ENCODE measurements at regions not wholly inside any gene's neighbourhood (a gene's known extent, or its start where the extent isn't known, plus 50 kb on each side); places are given as distances from the start of the nearest gene placed in this dataset.
"Not testable (repeated sequence)": the region's sequence is repeated elsewhere in the genome, so short reads cannot be mapped to it uniquely, and the experiment has no call there.

GRCh38 chr10:3969876-3970666, 185.1 kb upstream of the KLF6 start:
- no peak for DNase-seq

- DNase-seq: no peak
These were observed 183.7 kb upstream of the KLF6 start for GRCh38 chr10:3968727-3969126.

- no peak for DNase-seq
These were observed 179.5 kb upstream of the KLF6 start for GRCh38 chr10:3964516-3964915.

- no peak for DNase-seq
These were observed 178.2 kb upstream of the KLF6 start for GRCh38 chr10:3963191-3963673.

GRCh38 chr10:3961082-3961481, 176.1 kb upstream of the KLF6 start:
- DNase-seq: no peak

GRCh38 chr10:3960496-3960895, 175.5 kb upstream of the KLF6 start:
- DNase-seq: no peak

GRCh38 chr10:3959370-3960325, 174.6 kb upstream of the KLF6 start:
- DNase-seq: no peak

GRCh38 chr10:3958472-3958996, 173.5 kb upstream of the KLF6 start:
- DNase-seq: no peak

- peak; percentile 73 for DNase-seq
These were observed 171.1 kb upstream of the KLF6 start for GRCh38 chr10:3955955-3956617.

GRCh38 chr10:3955493-3955892, 170.5 kb upstream of the KLF6 start:
- DNase-seq: no peak

GRCh38 chr10:3954615-3955014, 169.6 kb upstream of the KLF6 start:
- DNase-seq: no peak

- DNase-seq: not testable (repeated sequence)
These were observed 169.0 kb upstream of the KLF6 start for GRCh38 chr10:3954007-3954406.

- no peak for DNase-seq
These were observed 167.0 kb upstream of the KLF6 start for GRCh38 chr10:3951993-3952392.

GRCh38 chr10:3950676-3951275, 165.8 kb upstream of the KLF6 start:
- DNase-seq: no peak

GRCh38 chr10:3949711-3950110, 164.7 kb upstream of the KLF6 start:
- no peak for DNase-seq

GRCh38 chr10:3948843-3949242, 163.8 kb upstream of the KLF6 start:
- DNase-seq: peak; percentile 9

- no peak for DNase-seq
These were observed 161.5 kb upstream of the KLF6 start for GRCh38 chr10:3946234-3947229.

GRCh38 chr10:3945026-3945425, 160.0 kb upstream of the KLF6 start:
- DNase-seq: no peak

- no peak for DNase-seq
These were observed 159.6 kb upstream of the KLF6 start for GRCh38 chr10:3944591-3944990.

- DNase-seq: no peak
These were observed 158.8 kb upstream of the KLF6 start for GRCh38 chr10:3943695-3944257.

GRCh38 chr10:3942937-3943489, 158.0 kb upstream of the KLF6 start:
- no peak for DNase-seq
